ENCODE measurements at regions not wholly inside any gene's neighbourhood (a gene's known extent, or its start where the extent isn't known, plus 50 kb on each side); places are given as distances from the start of the nearest gene placed in this dataset.

DNA sequence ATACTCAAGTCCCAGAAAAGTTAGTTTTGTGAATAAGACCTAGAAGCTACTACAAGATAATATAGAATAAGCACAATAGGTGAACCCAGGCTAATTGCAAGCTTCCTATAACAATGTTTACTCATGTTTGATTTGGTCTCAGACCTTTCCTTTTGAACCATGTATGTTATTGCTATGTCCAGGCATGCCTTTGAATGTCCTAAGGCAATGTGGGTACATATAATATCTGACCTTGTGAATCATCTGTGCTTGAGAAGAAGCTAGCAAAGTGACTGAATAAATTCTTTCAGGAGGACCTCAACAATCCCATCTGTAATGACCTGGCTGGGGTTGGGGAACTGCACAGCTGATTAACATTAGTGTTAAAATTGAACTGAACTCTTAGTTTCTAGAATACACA is 1285.9 kb upstream of the CELF4 start:
- H3K9me3 Mint-ChIP-seq (ENCODE audit: unreplicated experiment) = no peaks in the 10 kb centered on the region
- H3K27ac ChIP-seq (ENCODE audit: low read depth, low read length) = no peak overlapping the region
- FAIRE-seq = no peak

DNA sequence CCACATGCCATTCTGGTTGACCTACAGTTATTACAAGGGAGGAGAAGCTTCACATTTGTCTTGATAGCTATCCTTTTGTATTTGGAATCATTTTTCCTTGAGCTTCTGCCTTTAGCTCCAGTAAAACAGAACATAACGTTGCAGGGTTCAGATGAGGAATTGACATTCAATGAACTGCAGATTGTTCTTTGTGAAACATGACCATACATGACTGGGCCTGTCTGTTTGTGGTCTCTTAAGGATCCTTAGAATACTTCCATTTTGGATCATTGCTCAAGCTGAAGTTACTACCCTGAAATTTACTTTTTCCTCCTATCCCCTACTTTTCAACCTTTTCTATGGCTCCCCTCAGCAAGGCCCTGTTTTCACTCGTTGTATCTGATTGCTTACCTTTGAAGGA is 1281.7 kb upstream of the CELF4 start:
- Histone ChIP-seq H3K36me3 (ENCODE audit: insufficient read depth, low read length) (no peaks in the 10 kb centered on the region), H3K79me2 (ENCODE audit: insufficient read depth, low read length) (no peaks in the 10 kb centered on the region), H3K27ac (ENCODE audit: low read depth, low read length) (no peak overlapping the region), H3K4me1 (ENCODE audit: insufficient read depth, low read length) (no peaks in the 10 kb centered on the region), H2AFZ (ENCODE audit: low read depth, low read length) (no peak overlapping the region), H3K9me3 (ENCODE audit: insufficient read depth, low read depth, low read length) (no peaks in the 10 kb centered on the region), H4K20me1 (ENCODE audit: insufficient read depth, low read length) (no peaks in the 10 kb centered on the region), H3K4me3 (ENCODE audit: insufficient read depth, low read depth, low read length) (no peak overlapping the region), H3K4me2 (ENCODE audit: low read length) (no peak overlapping the region), H3K27me3 (ENCODE audit: insufficient read depth, low read length) (no peaks in the 10 kb centered on the region), H3K9ac (ENCODE audit: low read length) (no peak overlapping the region)
- DNase-seq (ENCODE audit: low read depth) = no peak
- H3K4me3 Mint-ChIP-seq (ENCODE audit: unreplicated experiment) = no peak overlapping the region
- H3K27ac Mint-ChIP-seq (ENCODE audit: unreplicated experiment) = no peak overlapping the region
- H3K27me3 Mint-ChIP-seq (ENCODE audit: low read depth, unreplicated experiment) = no peaks in the 10 kb centered on the region
- no peaks in the 10 kb centered on the region for H3K4me1 Mint-ChIP-seq (ENCODE audit: low read depth, unreplicated experiment)
- FAIRE-seq = no peak
- H3K36me3 Mint-ChIP-seq (ENCODE audit: low read depth, unreplicated experiment) = no peaks in the 10 kb centered on the region
- H3K9me3 Mint-ChIP-seq (ENCODE audit: unreplicated experiment) = no peaks in the 10 kb centered on the region
- no peak for TF ChIP-seq EZH2 (IDR thresholded peaks at IDR 0.05; ENCODE audit: insufficient read depth, low read length)
- TF ChIP-seq, protein P1, sequence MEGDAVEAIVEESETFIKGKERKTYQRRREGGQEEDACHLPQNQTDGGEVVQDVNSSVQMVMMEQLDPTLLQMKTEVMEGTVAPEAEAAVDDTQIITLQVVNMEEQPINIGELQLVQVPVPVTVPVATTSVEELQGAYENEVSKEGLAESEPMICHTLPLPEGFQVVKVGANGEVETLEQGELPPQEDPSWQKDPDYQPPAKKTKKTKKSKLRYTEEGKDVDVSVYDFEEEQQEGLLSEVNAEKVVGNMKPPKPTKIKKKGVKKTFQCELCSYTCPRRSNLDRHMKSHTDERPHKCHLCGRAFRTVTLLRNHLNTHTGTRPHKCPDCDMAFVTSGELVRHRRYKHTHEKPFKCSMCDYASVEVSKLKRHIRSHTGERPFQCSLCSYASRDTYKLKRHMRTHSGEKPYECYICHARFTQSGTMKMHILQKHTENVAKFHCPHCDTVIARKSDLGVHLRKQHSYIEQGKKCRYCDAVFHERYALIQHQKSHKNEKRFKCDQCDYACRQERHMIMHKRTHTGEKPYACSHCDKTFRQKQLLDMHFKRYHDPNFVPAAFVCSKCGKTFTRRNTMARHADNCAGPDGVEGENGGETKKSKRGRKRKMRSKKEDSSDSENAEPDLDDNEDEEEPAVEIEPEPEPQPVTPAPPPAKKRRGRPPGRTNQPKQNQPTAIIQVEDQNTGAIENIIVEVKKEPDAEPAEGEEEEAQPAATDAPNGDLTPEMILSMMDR (IDR thresholded peaks at IDR 0.05; ENCODE audit: insufficient read depth, low read depth, low read length) = no peak

More for the DNA sequence above, 1285.9 kb upstream of the CELF4 start:
- H3K4me2 ChIP-seq (ENCODE audit: low read length) = no peak overlapping the region
- H3K4me1 ChIP-seq (ENCODE audit: insufficient read depth, low read length) = no peaks in the 10 kb centered on the region
- no peak overlapping the region for H2AFZ ChIP-seq (ENCODE audit: low read depth, low read length)
- no peak overlapping the region for H3K4me3 Mint-ChIP-seq (ENCODE audit: unreplicated experiment)
- no peaks in the 10 kb centered on the region for H4K20me1 ChIP-seq (ENCODE audit: insufficient read depth, low read length)
- no peak for DNase-seq (ENCODE audit: low read depth)
- TF ChIP-seq, protein P1 (IDR thresholded peaks at IDR 0.05; ENCODE audit: insufficient read depth, low read depth, low read length) = no peak
- no peak for TF ChIP-seq EZH2 (IDR thresholded peaks at IDR 0.05; ENCODE audit: insufficient read depth, low read length)
- no peaks in the 10 kb centered on the region for H3K79me2 ChIP-seq (ENCODE audit: insufficient read depth, low read length)
- H3K36me3 Mint-ChIP-seq (ENCODE audit: low read depth, unreplicated experiment) = no peaks in the 10 kb centered on the region
- no peaks in the 10 kb centered on the region for H3K27me3 Mint-ChIP-seq (ENCODE audit: low read depth, unreplicated experiment)
- no peak overlapping the region for H3K4me3 ChIP-seq (ENCODE audit: insufficient read depth, low read depth, low read length)
- no peaks in the 10 kb centered on the region for H3K9me3 ChIP-seq (ENCODE audit: insufficient read depth, low read depth, low read length)
- H3K9ac ChIP-seq (ENCODE audit: low read length) = no peak overlapping the region
- no peak overlapping the region for H3K27ac Mint-ChIP-seq (ENCODE audit: unreplicated experiment)
- H3K27me3 ChIP-seq (ENCODE audit: insufficient read depth, low read length) = no peaks in the 10 kb centered on the region
- no peaks in the 10 kb centered on the region for H3K4me1 Mint-ChIP-seq (ENCODE audit: low read depth, unreplicated experiment)
- H3K36me3 ChIP-seq (ENCODE audit: insufficient read depth, low read length) = no peaks in the 10 kb centered on the region

DNA sequence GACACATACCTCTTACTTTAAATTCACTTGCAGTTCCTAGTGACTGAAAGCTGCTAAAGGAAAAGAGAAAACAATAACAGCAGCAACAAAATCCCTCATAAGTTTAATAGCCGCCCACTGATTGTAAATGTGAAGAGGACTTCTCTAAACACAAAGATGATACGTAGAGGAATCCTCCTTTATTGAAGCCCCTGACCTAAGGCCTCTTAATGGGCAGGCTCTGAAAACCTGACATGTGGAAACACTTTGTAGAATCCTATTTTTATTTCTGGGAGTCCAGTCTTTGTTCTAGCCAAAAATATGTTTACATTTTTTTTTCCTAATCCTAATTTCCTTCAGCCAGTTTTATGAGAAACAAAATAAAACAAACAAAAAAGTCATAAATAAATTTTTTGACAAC is 1277.7 kb upstream of the CELF4 start:
- Mint-ChIP-seq H3K36me3 (ENCODE audit: low read depth, unreplicated experiment) (no peaks in the 10 kb centered on the region), H3K4me3 (ENCODE audit: unreplicated experiment) (no peak overlapping the region), H3K9me3 (ENCODE audit: unreplicated experiment) (no peaks in the 10 kb centered on the region), H3K4me1 (ENCODE audit: low read depth, unreplicated experiment) (no peaks in the 10 kb centered on the region), H3K27ac (ENCODE audit: unreplicated experiment) (no peak overlapping the region), H3K27me3 (ENCODE audit: low read depth, unreplicated experiment) (no peaks in the 10 kb centered on the region)
- DNase-seq (ENCODE audit: low read depth) (no peak), FAIRE-seq (no peak)
- no peak for TF ChIP-seq EZH2 (IDR thresholded peaks at IDR 0.05; ENCODE audit: insufficient read depth, low read length)
- TF ChIP-seq, protein P1 (IDR thresholded peaks at IDR 0.05; ENCODE audit: insufficient read depth, low read depth, low read length) = no peak
- Histone ChIP-seq H3K36me3 (ENCODE audit: insufficient read depth, low read length) (no peaks in the 10 kb centered on the region), H3K9ac (ENCODE audit: low read length) (no peak overlapping the region), H3K4me1 (ENCODE audit: insufficient read depth, low read length) (no peaks in the 10 kb centered on the region), H3K4me2 (ENCODE audit: low read length) (no peak overlapping the region), H3K27ac (ENCODE audit: low read depth, low read length) (no peak overlapping the region), H2AFZ (ENCODE audit: low read depth, low read length) (no peak overlapping the region), H3K4me3 (ENCODE audit: insufficient read depth, low read depth, low read length) (no peak overlapping the region), H4K20me1 (ENCODE audit: insufficient read depth, low read length) (no peaks in the 10 kb centered on the region), H3K79me2 (ENCODE audit: insufficient read depth, low read length) (no peaks in the 10 kb centered on the region), H3K9me3 (ENCODE audit: insufficient read depth, low read depth, low read length) (no peaks in the 10 kb centered on the region), H3K27me3 (ENCODE audit: insufficient read depth, low read length) (no peaks in the 10 kb centered on the region)
